ENCODE measurements at regions not wholly inside any gene's neighbourhood (a gene's known extent, or its start where the extent isn't known, plus 50 kb on each side); places are given as distances from the start of the nearest gene placed in this dataset.

DNA sequence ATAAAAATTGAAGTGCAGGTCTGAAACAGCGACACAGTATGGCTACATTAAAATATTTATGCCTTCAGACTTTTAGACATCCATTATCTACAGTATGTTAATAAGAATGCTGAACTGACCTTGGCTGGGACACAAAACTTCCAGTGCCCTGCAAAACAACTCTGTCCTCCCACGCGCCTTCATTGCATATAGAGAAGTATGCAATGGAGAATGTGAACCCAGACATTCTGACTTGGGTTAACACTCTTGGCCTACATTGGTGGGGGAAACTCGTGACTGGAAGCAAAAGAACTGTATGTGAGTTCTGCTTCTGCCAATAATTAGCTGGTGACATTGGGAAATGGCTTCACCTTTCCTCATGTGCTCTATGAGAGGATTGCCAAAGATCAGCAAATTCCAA, 110.5 kb upstream of the SLC24A5 start:
- TF ChIP-seq, protein P1, sequence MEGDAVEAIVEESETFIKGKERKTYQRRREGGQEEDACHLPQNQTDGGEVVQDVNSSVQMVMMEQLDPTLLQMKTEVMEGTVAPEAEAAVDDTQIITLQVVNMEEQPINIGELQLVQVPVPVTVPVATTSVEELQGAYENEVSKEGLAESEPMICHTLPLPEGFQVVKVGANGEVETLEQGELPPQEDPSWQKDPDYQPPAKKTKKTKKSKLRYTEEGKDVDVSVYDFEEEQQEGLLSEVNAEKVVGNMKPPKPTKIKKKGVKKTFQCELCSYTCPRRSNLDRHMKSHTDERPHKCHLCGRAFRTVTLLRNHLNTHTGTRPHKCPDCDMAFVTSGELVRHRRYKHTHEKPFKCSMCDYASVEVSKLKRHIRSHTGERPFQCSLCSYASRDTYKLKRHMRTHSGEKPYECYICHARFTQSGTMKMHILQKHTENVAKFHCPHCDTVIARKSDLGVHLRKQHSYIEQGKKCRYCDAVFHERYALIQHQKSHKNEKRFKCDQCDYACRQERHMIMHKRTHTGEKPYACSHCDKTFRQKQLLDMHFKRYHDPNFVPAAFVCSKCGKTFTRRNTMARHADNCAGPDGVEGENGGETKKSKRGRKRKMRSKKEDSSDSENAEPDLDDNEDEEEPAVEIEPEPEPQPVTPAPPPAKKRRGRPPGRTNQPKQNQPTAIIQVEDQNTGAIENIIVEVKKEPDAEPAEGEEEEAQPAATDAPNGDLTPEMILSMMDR (conservative IDR thresholded peaks at IDR 0.05) = no peak
- no peak overlapping the region for H3K27ac ChIP-seq

DNA sequence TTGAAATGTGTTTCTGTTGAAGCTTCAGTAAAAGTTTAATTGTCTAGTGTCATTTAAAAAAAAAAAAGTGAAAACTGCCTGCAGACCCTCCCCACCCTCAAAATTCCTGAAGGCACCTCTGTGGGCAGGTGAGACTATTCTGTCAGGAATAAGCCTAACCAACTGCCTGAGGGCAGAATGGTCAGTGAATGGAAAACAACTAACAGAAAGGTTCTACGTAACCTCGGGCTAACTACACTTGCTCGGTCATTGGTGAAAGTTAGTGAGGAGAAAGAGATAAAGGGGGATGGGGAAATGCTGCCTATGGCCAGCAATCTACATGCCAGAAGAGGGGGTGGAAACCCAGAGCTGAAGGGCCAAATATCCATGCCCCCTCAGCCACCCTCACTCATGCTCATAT, 108.6 kb upstream of the SLC24A5 start:
- TF ChIP-seq, protein P1 (conservative IDR thresholded peaks at IDR 0.05) = no peak
- no peak overlapping the region for H3K27ac ChIP-seq

DNA sequence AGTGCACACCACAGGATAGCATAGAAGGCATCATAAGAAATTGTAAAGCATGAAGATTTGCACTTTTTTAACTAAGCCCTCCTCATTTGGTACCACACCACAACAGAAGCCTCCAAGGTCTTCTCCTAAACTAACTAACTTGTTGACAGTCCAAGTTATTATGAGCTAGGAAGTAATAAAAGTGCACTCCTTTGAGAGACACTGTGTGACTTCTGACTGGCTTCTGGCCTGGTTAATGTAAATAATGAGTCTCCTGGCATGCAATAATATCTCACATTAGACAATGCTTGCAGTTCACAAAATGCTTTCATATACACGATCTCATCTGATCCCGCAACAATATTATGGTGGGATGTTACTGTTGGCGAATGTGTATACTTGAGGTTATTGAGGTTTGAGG, 103.9 kb upstream of the SLC24A5 start:
- TF ChIP-seq, protein P1 (conservative IDR thresholded peaks at IDR 0.05) = no peak
- H3K27ac ChIP-seq = peak overlapping the region; percentile 57

DNA sequence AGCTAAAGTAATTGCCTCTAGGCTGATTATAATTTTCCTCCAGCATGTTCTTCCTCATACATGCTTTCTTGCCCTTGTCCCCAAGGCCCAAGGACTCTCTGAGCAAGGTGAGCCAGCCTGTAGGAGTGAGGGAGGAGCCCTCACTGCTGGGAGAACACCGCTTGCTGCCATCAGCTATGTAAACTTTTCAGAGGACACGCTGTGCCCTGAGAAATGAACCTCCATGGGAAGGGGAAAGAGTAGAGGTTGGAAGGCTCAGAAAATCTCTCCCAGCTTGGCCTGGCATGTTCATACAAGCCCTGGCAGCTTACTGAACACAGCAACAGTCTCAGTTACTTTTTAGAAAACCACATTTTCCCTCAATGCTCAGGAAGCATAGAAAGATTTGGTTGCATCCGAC, 103.0 kb upstream of the SLC24A5 start:
- TF ChIP-seq, protein P1 (conservative IDR thresholded peaks at IDR 0.05) = no peak
- peak overlapping the region; percentile 57 for H3K27ac ChIP-seq

DNA sequence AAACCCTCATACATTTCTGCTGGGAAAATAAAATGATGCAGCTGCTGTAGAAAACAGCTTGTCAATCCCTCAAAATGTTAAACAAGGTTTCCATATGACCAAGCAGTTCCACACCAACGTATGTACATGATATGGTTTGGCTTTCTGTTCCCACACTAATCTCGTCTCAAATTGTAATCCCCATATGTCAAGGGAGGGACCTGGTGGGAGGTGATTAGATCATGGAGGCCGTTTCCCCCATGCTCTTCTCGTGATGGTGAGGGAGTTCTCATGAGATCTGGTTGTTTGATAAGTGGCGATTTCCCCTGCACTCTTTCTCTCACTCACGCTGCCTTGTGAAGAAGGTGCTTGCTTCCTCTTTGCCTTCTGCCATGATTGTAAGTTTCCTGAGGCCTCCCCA, 100.6 kb upstream of the SLC24A5 start:
- TF ChIP-seq, protein P1 (conservative IDR thresholded peaks at IDR 0.05) = no peak
- no peak overlapping the region for H3K27ac ChIP-seq

DNA sequence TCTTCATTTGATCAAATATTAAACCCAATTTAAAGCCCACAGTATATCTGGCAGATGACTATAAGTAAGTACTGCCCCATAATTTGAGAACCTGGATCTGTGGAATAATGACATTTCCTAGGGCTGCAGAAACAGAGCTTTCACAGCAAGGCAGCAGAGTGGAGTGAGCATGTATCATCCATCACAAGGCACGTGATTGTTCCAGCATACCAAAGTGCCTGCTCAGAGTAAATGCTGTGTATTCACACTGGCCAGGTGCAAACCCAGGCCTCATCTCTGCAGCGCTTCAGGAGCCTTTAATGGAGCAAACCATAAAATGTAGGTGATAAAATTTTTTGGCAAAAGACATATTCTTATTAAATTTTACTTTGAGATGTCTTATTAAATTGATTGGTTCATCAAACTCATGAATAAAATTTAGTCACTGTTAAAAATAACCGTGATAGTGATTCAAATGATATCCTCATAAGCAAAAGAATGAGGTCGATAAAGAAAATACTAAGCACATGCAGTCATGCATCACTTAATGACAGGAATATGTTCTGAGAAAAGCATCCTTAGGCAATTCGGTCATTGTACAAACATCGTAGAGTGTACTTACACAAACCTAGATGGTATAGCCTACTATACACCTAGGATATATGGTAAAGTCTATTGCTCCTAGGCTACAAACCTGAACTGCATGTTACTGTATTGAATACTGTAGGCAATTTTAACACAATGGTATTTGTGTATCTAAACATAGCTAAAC, 99.3 kb upstream of the SLC24A5 start:
- peak overlapping the region; percentile 23 for H3K27ac ChIP-seq
- TF ChIP-seq, protein P1 (conservative IDR thresholded peaks at IDR 0.05) = no peak

DNA sequence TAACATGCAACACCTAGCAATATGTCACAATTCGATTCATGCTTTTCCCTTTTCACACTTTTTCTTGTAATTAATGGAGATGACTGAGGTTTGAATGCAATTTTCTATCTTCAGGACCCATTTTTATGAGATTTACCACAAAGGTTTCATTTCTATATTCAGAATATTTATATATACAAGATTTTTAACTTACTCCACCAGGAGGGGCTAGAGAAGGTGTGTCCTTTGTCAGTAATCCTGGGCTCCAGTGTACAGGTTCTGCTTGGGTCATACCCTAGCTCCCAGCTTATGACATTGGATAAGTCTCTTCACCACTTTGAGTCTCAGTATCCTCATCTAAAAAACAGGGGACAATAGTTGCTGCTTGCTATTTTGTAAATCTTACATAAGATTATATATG, 95.7 kb upstream of the SLC24A5 start:
- TF ChIP-seq, protein P1 (conservative IDR thresholded peaks at IDR 0.05) = no peak
- H3K27ac ChIP-seq = no peak overlapping the region

Data from VCaP (cell line).